Psoas muscle (tissue), 7 donors: ENCODE measurements at regions not wholly inside any gene's neighbourhood (a gene's known extent, or its start where the extent isn't known, plus 50 kb on each side); places are given as distances from the start of the nearest gene placed in this dataset.
A peak's percentile ranks its signal among the peaks of the same experiment; 100 is the strongest.

Source experiments
- ATAC-seq, 4 donors: fragments of 200-7000 bp; cut with Tn5 transposase; one replicate each; pipeline ENCODE4 v1.9.1; 2020; ENCODE audit warnings: moderate library complexity in 3 of 4, mild to moderate bottlenecking in 2 of 4
- DNase-seq, 2 donors: peaks; one replicate each; pipeline ENCODE4 v3.0.0-alpha.2; 2020
- H3K27ac ChIP-seq: fragments of 200-600 bp; one replicate; pipeline ENCODE4 v1.8.0; 2022
- H3K27me3 ChIP-seq, 3 donors: fragments of 200-600 bp in 1 of 3; one replicate each; pipeline versions ENCODE4 v1.6.1 to v1.8.0; 2013 to 2022; ENCODE audit warnings: low read length in 2 of 3, mild to moderate bottlenecking in 2 of 3, moderate library complexity in 1 of 3; ENCODE audit not compliant: insufficient read depth in 3 of 3
- H3K36me3 ChIP-seq, 2 donors: fragments of 200-600 bp in 1 of 2; one replicate each; pipeline versions ENCODE4 v1.6.1 to v1.8.0; 2013 to 2022; ENCODE audit warnings: low read depth in 1 of 2, mild to moderate bottlenecking in 1 of 2, moderate library complexity in 1 of 2; ENCODE audit not compliant: insufficient read depth in 1 of 2
- H3K4me1 ChIP-seq: fragments of 200-600 bp; one replicate; pipeline ENCODE4 v1.8.0; 2022
- H3K4me3 ChIP-seq: fragments of 200-600 bp; one replicate; pipeline ENCODE4 v1.8.0; 2022; ENCODE audit warnings: mild to moderate bottlenecking
- H3K9me3 ChIP-seq: fragments of 200-600 bp; one replicate; pipeline ENCODE4 v1.8.0; 2022
- WGBS, 3 donors: extraction: QIAGEN DNeasy Blood & Tissue Kit; methylation state at CpG; one replicate each; pipeline versions ENCODE4 v1.1.6 to v1.1.7; 2013; 5-methylcytosine and 5-hydroxymethylcytosine counted together
- intact Hi-C, 2 donors: fragments of 100-400 bp; cut with DNase I; formaldehyde crosslinking; loops; one replicate each; pipeline versions ENCODE4 v1.11.0 to v1.14.2; 2022
- TF ChIP-seq, protein P1 (sequence below): fragments of 200-600 bp; IDR thresholded peaks from one replicate; pipeline ENCODE4 v1.8.0; 2022; ENCODE audit warnings: antibody characterized with exemption
- donor health status: healthy with polysubstance abuse.
- donor health status: DM: no; HTN: no; CAD: no; lungs with moderate emphysema.
- donor health status: Bipolar disorder and iron deficiency.
- donor health status: healthy.
- donor health status: DM: yes; HTN: yes; CAD: no.
- donor health status: DM: no; HTN: no; CAD: no.
- donor health status: DM: yes; HTN: yes; CAD: no.

DNA sequence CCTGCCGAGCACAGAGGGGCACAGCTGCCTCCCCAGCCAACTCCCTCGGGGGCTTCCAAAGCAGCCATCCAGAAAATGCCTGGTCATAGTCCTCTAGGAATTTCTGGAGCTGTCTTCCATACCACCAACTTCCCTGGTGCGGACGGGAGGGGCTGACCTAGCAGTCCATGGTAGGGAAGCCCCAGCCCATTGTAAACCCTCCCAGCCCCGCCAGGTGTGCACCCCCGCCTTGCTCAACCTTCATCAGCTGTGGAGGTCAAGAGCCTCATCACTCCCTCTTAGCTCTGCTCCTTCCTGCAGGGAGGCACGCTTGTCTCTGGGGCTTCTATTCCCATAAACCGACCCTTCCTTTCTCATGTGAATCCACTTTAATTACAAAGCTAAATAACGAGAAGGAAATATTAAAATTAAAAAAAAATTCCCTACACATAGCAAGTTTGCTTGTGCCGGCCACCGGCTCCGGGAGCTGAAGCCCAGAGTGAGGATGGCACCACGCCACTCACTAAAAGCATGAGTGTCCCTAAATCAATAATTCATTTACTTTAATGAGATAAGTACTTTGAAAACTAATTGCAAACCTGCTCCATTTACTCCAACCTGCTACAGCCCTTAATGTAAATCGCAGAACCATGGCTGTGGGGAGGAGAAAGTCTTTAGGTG lies 181.4 kb downstream of the ENGASE start:
- 63 to 70% (median 66%) methylated on average over 14 of the region's 14 CpGs for WGBS, 3 donors
- Histone ChIP-seq H3K36me3 (no peaks in the 10 kb centered on the region), H3K4me3 (no peak overlapping the region), H3K9me3 (no peaks in the 10 kb centered on the region), H3K27me3 (peaks cover 0 to 82% (median 12%) of the 10 kb centered on the region in 3 donors), H3K27ac (no peak overlapping the region), H3K4me1 (no peaks in the 10 kb centered on the region)
- no peak for ATAC-seq
- intact Hi-C loops, result no loop called here
- TF ChIP-seq, protein P1, sequence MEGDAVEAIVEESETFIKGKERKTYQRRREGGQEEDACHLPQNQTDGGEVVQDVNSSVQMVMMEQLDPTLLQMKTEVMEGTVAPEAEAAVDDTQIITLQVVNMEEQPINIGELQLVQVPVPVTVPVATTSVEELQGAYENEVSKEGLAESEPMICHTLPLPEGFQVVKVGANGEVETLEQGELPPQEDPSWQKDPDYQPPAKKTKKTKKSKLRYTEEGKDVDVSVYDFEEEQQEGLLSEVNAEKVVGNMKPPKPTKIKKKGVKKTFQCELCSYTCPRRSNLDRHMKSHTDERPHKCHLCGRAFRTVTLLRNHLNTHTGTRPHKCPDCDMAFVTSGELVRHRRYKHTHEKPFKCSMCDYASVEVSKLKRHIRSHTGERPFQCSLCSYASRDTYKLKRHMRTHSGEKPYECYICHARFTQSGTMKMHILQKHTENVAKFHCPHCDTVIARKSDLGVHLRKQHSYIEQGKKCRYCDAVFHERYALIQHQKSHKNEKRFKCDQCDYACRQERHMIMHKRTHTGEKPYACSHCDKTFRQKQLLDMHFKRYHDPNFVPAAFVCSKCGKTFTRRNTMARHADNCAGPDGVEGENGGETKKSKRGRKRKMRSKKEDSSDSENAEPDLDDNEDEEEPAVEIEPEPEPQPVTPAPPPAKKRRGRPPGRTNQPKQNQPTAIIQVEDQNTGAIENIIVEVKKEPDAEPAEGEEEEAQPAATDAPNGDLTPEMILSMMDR, result no peak
- DNase-seq, result no peak

DNA sequence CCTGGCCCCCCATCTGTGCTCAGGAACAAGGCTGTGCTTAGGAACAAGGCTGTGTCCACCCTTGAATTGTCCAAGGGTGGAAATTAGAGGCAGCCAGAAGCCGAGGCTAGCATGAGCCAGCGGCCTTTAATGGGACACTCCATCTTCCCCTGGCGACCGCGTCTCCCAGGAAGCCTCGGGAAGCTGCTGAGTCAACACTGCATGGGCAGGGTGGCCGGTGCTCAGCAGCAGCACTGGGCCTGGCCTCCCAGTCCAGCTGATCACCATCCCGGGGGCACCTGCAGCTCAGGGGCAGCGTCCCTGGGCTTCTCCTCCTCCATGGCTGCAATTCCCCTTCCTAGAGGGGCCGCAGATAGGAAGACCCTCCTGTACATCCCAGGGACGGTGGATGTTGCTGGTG lies 180.8 kb downstream of the ENGASE start:
- DNase-seq, result no peak
- H3K27ac ChIP-seq, result no peak overlapping the region
- no peak overlapping the region for H3K4me3 ChIP-seq
- intact Hi-C loops, result no loop called here
- H3K9me3 ChIP-seq, result no peaks in the 10 kb centered on the region
- no peaks in the 10 kb centered on the region for H3K36me3 ChIP-seq
- TF ChIP-seq, protein P1, result no peak
- peaks cover 0 to 82% (median 14%) of the 10 kb centered on the region in 3 donors for H3K27me3 ChIP-seq
- H3K4me1 ChIP-seq, result no peaks in the 10 kb centered on the region
- ATAC-seq, result no peak
- 58 to 71% (median 69%) methylated on average over 11 of the region's 11 CpGs for WGBS, 3 donors

DNA sequence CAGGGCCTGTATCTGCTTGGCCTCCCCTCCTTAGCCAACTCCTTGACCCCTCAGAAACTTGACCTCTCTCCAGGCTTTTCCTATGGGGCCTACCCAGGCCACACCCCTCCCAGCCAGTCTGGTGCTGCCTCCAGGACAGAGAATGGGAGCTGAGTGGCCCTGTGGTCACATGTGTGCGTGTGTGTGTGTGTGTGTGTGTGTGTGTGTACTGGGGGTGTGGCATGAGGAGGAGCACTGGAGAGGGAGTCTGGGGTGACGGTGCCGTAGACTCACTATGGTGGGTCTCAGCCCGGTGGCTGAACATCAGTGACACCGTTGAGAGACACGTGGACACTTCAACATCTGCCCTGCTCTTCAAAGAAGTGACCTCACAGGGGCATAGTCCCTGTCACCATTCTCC lies 180.4 kb downstream of the ENGASE start:
- intact Hi-C loops, result no loop called here
- TF ChIP-seq, protein P1, result no peak
- no peak for ATAC-seq
- 72 to 85% (median 73%) methylated on average over 5 to 6 of the region's 6 CpGs for WGBS, 3 donors
- Histone ChIP-seq H3K27me3 (peaks cover 0 to 82% (median 14%) of the 10 kb centered on the region in 3 donors), H3K27ac (no peak overlapping the region), H3K36me3 (no peaks in the 10 kb centered on the region), H3K9me3 (no peaks in the 10 kb centered on the region), H3K4me3 (no peak overlapping the region), H3K4me1 (no peaks in the 10 kb centered on the region)
- no peak for DNase-seq

DNA sequence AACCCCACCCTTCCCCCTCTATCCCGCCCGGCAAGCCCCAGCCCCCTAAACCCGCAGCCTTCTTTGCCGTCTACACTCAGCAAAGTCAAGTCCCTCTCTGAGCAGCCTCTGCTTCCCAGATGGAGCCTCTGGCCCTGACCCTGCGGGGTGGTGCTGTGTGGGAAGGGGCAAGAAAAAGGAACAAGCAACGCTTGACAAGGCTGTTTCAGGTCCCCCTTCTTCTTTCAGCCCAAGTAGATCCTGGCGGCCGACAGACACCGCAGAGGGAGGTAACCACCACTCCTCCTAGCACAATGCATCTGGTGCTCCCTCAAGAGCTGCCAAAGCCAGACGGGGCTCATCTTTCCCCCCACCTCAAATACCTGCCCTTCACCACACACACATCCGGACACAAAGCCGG lies 178.3 kb downstream of the ENGASE start:
- Histone ChIP-seq H3K9me3 (no peaks in the 10 kb centered on the region), H3K27ac (no peak overlapping the region), H3K36me3 (no peaks in the 10 kb centered on the region), H3K4me1 (no peaks in the 10 kb centered on the region), H3K27me3 (peaks cover 0 to 88% (median 20%) of the 10 kb centered on the region in 3 donors), H3K4me3 (no peak overlapping the region)
- TF ChIP-seq, protein P1, result no peak
- 39 to 51% (median 44%) methylated on average over 12 of the region's 12 CpGs for WGBS, 3 donors
- ATAC-seq (no peak), DNase-seq (peak in 1 of 2 donors; percentile 26)
- intact Hi-C loops, result no loop called here

DNA sequence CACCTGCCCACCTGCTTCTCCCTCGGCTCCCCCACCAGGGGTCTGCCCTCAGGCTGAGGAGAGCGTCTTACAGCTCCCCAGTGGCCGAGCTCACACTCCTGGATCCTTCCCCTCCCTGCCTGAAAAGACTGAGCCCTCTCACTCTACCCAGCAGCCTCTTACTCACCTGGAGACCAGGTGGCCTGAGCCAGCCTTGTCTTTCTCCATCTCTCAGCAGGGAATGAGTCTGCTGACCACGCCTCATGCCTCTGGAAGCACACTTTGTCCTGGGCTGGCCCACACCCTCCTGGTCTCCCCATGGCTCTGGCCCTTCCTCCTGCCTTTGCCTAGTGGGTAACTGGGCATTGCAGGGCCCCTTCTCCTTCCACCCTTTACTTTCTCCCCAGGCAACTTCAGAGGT lies 177.2 kb downstream of the ENGASE start:
- H3K4me3 ChIP-seq, result no peak overlapping the region
- peak in 1 of 2 donors; percentile 26 for DNase-seq
- H3K4me1 ChIP-seq, result no peaks in the 10 kb centered on the region
- no peaks in the 10 kb centered on the region for H3K36me3 ChIP-seq
- intact Hi-C loops, result no loop called here
- no peak for ATAC-seq
- TF ChIP-seq, protein P1, result no peak
- H3K27me3 ChIP-seq, result peaks cover 0 to 90% (median 17%) of the 10 kb centered on the region in 3 donors
- H3K9me3 ChIP-seq, result no peaks in the 10 kb centered on the region
- 56 to 60% (median 56%) methylated on average over 4 of the region's 4 CpGs for WGBS, 3 donors
- no peak overlapping the region for H3K27ac ChIP-seq
